Effector CD4-positive, alpha-beta T cell (primary cell): ENCODE measurements at regions not wholly inside any gene's neighbourhood (a gene's known extent, or its start where the extent isn't known, plus 50 kb on each side); places are given as distances from the start of the nearest gene placed in this dataset.

ENCODE experiments used
- DNase-seq: peaks from one replicate; pipeline ENCODE4 v3.0.0-alpha.2; 2020

GRCh38 chr3:31404871-31405270, 127.9 kb upstream of the STT3B start:
- no peak for DNase-seq

GRCh38 chr3:31405515-31405914, 127.2 kb upstream of the STT3B start:
- no peak for DNase-seq

GRCh38 chr3:31406896-31407295, 125.8 kb upstream of the STT3B start:
- DNase-seq = no peak

GRCh38 chr3:31407665-31408064, 125.1 kb upstream of the STT3B start:
- no peak for DNase-seq

- DNase-seq = no peak
Observed at GRCh38 chr3:31408720-31409119, 124.0 kb upstream of the STT3B start.

GRCh38 chr3:31409389-31409788, 123.3 kb upstream of the STT3B start:
- no peak for DNase-seq

GRCh38 chr3:31409866-31410265, 122.9 kb upstream of the STT3B start:
- no peak for DNase-seq

GRCh38 chr3:31410411-31410810, 122.3 kb upstream of the STT3B start:
- no peak for DNase-seq

GRCh38 chr3:31412832-31413231, 119.9 kb upstream of the STT3B start:
- DNase-seq = no peak

- DNase-seq = no peak
Observed at GRCh38 chr3:31413515-31413914, 119.2 kb upstream of the STT3B start.

GRCh38 chr3:31416980-31417379, 115.7 kb upstream of the STT3B start:
- DNase-seq = no peak

- no peak for DNase-seq
Observed at GRCh38 chr3:31417486-31417885, 115.2 kb upstream of the STT3B start.

- no peak for DNase-seq
Observed at GRCh38 chr3:31420311-31420710, 112.4 kb upstream of the STT3B start.

GRCh38 chr3:31421314-31422048, 111.2 kb upstream of the STT3B start:
- DNase-seq = no peak

- DNase-seq = no peak
Observed at GRCh38 chr3:31422237-31422636, 110.5 kb upstream of the STT3B start.

- DNase-seq = no peak
Observed at GRCh38 chr3:31423482-31423881, 109.2 kb upstream of the STT3B start.

- DNase-seq = no peak
Observed at GRCh38 chr3:31425401-31425800, 107.3 kb upstream of the STT3B start.

GRCh38 chr3:31427623-31428022, 105.1 kb upstream of the STT3B start:
- no peak for DNase-seq

GRCh38 chr3:31431321-31431720, 101.4 kb upstream of the STT3B start:
- DNase-seq = no peak

- DNase-seq = no peak
Observed at GRCh38 chr3:31432897-31433678, 99.6 kb upstream of the STT3B start.

GRCh38 chr3:31433679-31433992, 99.1 kb upstream of the STT3B start:
- DNase-seq = no peak

- no peak for DNase-seq
Observed at GRCh38 chr3:31434819-31435218, 97.9 kb upstream of the STT3B start.

GRCh38 chr3:31436830-31437229, 95.9 kb upstream of the STT3B start:
- DNase-seq = no peak

GRCh38 chr3:31438742-31439141, 94.0 kb upstream of the STT3B start:
- no peak for DNase-seq
